GM18505 (cell line): ENCODE measurements at regions not wholly inside any gene's neighbourhood (a gene's known extent, or its start where the extent isn't known, plus 50 kb on each side); places are given as distances from the start of the nearest gene placed in this dataset.
A peak's percentile ranks its signal among the peaks of the same experiment; 100 is the strongest.
"Not testable (repeated sequence)": the region's sequence is repeated elsewhere in the genome, so short reads cannot be mapped to it uniquely, and the experiment has no call there.

Source experiments
- ATAC-seq: cut with Tn5 transposase; IDR thresholded peaks from one replicate; pipeline ENCODE4 v1.9.1; 2021; ENCODE audit not compliant: unreplicated experiment
- POLR2A ChIP-seq: IDR thresholded peaks from 4 replicates; pipeline ENCODE4 v1.6.1; 2011; ENCODE audit warnings: borderline replicate concordance; ENCODE audit not compliant: insufficient read depth, insufficient read length; ENCODE audit errors: extremely low read depth

DNA sequence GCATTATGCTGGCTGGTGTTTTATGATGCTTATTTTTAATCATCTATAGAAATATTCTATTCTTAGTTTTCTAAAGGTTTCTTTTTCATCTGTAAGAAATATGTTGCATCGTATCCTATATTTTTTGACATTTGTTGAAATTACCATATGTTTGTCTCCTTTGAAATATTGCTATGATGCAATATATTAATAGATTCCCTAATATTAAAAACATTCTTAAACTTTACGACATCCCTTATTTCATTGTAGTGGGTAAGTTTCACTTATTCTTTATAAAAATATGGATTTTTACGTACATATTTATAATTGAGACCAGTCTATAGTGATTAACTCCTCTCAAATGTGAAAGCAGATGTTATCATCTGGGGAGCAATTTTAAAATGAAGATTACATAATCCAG is 258.2 kb upstream of the DUSP10 start:
- TF ChIP-seq POLR2A: no peak
- ATAC-seq: no peak

DNA sequence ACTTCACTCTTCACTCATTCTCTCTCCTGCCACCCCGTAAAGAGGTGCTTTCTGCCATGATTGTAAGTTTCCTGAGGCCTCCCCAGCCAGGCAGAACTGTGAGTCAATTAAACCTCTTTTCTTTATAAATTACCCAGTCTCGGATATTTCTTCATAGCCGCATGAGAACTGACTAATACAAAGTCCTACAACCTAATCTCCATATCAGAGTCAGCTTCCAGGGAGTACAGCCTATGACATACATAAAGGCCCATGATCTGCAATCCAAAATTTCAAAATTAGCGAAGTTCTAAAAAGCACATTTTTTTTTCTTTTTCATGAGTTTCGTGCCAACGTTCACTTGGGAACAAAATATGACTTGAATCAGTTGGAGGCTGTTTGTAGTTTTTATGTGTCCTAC is 256.9 kb upstream of the DUSP10 start:
- no peak for ATAC-seq
- no peak for TF ChIP-seq POLR2A

DNA sequence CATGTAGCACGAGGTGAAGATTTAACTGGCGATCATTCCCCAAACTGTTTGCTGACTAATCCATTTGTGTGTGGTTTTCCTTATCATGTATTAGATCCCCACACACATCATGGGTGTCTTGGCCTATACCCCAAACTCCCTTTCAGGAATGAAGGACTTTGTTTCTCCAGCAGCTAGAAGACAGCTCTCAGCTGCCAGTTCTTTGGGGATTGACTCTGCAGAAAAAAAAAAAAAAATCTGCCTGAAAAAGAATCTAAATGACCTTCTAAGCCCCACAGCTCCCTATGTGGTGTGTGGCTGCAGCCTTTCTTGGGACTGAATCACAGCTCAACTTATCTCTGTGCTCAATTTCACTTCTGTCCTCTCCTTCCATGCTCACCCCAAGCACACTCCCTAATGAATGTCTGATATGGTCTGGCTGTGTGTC is 256.3 kb upstream of the DUSP10 start:
- TF ChIP-seq POLR2A: no peak
- no peak for ATAC-seq

DNA sequence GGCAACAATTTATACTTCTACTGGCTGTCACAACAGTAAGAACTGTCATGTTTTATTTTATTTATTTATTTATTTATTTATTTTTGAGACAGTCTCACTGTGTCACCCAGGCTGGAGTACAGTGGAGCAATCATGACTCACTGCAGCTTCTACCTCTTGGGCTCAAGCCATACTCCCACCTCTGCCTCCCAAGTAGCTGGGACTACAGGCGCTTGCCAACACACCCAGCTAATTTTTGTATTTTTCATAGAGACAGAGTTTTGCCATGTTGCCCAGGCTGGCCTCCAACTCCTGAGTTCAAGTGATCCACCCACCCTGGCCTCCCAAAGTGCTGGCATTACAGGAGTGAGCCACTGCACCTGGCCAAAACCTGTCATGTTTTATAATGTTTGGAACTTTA is 255.1 kb upstream of the DUSP10 start:
- not testable (repeated sequence) for ATAC-seq

DNA sequence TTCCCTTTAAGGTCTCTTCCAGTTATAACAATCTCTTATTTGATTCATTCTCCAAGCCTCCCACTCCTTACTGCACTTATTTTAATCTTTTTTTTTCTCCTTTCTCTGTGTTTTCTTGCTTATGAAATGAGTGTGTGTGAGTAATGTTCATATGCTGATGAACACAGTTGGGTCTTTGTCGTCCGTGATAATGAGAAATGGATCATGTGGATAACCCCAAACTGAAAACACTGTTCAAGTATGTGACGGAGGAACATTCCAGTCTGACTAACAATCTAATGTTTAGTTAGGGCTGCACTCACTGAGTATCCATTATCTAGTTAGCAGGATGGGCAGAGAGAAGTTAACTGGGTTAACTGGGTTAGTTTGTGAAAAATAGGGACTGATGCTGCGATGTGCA is 253.1 kb upstream of the DUSP10 start:
- TF ChIP-seq POLR2A: no peak
- no peak for ATAC-seq

DNA sequence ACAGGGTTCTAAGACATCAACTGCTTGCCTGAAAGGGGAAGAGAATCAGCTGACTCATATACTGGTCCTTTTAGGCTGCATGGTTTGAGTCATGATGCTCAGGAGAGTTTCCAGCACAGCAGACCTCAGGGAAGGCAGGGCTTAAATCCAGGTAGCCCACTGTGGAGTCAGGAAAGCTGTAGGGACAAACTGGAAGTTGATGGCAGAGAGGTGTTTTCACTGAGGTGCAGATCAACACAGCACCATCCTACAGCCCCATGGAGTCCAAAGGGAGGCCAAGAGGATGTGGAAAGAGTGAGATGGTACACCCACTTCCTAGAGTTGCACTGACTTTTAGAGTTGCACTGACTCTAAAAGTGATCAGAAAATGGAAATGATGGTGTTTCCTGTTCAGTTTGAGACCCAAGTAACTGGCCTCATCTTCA is 252.4 kb upstream of the DUSP10 start:
- ATAC-seq: peak; percentile 77
- no peak for TF ChIP-seq POLR2A

DNA sequence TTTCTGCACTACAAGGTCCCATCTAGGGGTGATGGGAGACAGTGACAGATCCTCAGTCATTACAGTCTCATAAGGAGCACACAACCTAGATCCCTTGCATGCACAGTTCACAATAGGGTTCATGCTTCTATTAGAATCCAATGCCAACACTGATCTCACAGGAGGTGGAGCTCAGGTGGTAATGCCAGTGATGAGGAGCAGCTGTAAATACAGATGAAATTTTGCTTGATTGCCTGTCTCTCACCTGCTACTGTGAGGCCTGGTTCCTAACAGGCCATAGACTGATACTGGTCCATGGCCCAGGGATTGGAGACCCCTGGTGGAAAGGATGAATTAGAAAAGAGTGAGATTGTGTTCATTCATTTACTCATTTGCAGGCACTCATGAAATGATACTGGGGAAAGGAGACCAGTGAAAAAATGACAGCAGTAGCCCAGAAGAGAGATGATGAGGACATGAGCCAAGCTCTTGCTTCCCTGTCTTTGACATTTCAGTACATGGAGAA is 251.6 kb upstream of the DUSP10 start:
- ATAC-seq: no peak
- no peak for TF ChIP-seq POLR2A

DNA sequence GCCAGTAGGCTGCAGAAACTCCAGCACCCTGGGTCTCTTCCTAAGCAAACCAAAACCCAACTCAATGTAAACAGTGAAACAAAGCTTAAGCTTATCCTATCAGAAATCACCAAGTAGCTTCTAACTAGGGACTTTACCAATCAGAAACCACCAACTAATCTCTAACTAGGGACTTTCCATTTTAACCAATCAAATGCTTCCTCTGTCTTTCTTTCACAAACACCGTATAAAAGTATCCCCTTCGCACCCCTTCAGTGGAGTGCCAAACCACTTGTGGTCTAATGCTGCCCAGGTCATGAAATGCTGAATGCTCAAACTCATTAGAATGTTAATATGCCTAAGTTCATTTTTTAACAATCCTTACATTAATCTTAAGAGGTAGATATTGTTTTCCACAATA is 250.5 kb upstream of the DUSP10 start:
- no peak for TF ChIP-seq POLR2A
- no peak for ATAC-seq

DNA sequence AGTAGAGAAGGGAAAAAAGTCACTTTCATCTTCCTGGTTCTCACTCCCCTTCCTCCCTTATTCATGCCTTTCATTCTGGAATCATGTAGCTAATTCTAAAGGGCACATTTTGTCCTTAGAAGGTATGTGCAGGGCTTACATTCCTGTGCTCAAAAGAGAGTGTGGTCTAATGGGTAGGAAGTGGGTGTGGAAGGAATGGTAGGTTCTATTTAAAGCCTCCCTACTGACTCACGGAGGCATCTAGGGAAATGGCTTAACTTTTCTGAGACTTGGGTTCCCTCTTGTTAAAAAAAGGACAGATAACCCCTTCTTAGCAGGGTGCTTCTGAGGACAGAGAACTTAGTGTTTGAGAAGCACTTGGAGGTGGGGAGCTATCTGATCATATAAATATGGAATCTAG is 249.3 kb upstream of the DUSP10 start:
- no peak for ATAC-seq
- TF ChIP-seq POLR2A: no peak

DNA sequence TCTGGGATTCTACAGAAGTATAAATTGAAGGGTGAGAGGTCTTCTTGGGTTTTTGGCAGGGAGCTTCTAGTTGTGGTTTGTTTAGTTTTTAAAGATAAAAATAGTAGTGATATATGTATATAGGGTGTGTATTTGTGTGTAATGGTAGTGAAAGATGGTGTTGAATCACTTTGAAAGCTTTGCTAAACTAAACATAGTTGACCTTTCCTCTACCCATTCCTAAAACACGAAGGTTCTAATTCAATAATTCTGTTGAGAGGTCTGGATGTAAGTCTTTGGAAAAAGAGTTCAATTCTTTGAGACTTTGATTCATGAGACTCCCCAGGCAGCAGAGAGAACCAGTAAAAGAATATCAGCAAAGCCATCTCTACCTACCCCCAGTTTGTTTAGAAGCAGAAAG is 247.9 kb upstream of the DUSP10 start:
- TF ChIP-seq POLR2A: no peak
- no peak for ATAC-seq

DNA sequence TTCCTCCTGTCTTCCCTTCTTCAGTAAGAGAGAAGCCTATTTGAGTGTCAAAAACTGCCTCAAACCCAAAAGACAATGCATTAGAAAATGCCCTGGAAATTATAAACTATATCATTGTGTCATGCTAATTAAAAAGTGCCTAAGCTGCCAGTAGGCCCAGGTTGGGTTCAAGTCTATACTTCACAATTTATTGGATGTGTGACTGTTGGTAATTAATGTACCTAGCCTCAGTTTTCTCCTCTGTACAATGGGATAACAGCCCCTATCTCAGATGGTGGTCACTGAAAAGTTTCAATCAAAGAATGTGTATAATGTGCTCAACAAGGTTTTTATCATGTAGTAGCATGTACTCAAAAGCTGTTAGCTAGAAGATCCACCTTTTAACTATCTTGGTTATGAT is 246.9 kb upstream of the DUSP10 start:
- TF ChIP-seq POLR2A: no peak
- ATAC-seq: no peak

DNA sequence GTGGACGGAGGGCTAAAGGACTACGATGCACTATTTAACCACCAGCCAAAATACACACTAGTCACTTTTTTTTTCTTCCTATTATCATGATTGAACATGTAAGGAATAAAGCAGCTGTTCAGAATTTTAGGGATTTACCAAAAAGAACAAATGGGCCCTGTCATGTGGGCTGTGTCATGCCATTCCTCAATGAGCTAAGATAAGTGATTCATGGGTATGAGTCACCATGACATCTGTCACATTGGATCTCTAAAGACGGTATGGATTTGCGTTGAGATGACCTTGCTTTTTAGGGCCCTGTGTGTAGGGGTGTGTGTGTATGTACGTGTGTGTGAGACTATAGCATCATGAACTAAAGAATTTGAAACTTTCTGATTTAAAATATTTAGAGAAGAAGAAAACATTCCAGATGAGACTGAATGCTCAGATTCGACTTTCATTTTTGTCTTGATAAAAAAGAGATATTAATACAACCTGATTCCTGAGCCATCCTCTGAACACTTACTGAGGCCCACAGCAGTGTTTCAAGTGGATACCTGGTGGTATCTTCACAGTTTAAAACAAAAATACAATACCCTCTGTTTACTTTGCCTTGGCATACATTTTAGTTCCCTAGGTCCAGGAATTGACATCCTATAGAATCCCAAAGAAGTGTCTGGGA is 246.1 kb upstream of the DUSP10 start:
- ATAC-seq: no peak
- TF ChIP-seq POLR2A: no peak

DNA sequence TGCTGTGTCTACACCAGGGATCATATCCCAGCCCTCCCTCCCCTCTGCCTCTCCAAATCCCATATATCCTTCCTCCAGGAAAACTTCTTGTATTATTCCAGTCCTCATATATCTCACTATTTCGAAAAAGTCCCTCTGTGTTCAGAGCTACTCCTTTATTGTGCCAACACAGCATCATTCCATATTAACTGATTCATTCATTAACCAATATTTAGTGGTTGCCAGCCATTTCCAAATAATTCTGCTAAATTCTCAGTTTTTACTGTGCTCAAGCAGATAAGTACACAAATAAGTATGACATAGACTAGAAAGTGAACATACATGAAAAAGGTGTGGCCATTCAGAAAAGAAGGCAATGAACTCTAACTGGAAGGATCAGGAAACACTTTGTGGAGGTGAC is 241.6 kb upstream of the DUSP10 start:
- ATAC-seq: no peak
- no peak for TF ChIP-seq POLR2A

DNA sequence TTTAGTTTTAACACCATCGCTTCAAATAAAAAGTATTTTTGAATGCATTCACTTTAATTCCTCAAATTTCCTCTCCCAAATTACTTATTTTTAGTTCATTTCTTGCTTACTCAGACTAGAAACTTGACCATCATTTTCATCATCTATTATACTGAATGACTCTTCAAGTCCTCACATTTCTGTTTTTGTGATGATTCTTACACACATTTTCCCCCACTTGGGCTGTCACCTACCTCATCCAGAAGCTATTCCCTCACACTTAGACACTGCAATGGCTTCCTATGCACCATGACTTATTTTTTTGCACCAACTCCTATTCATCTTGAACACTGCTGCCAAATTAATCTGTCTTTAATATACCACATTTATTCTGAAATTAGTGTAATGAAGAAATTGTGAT is 239.6 kb upstream of the DUSP10 start:
- TF ChIP-seq POLR2A: no peak
- no peak for ATAC-seq
